HG02588 (cell line): ENCODE measurements at regions not wholly inside any gene's neighbourhood (a gene's known extent, or its start where the extent isn't known, plus 50 kb on each side); places are given as distances from the start of the nearest gene placed in this dataset.

Source experiments
- ATAC-seq: cut with Tn5 transposase; IDR thresholded peaks from one replicate; pipeline ENCODE4 v1.9.1; 2021; ENCODE audit warnings: mild to moderate bottlenecking, moderate library complexity; ENCODE audit not compliant: unreplicated experiment

DNA sequence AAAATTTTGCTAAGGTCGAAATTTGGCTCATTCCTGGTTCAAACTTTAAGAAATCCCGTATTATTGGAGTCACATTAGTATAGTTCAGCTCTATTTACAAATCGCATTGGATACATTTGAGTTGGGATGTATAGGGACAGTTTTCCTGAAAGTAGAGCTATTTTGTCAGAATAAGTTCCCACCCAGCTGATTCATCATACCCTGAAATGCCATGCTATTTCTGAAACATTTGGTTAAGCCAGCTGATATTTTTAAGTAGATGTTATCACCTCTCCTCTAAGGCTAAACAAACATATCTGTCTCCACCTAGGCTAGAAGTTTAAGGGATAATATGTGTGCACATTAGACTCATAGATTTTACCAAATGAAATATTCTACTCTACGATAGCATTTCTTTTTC is 226.2 kb upstream of the ARGLU1 start:
- no peak for ATAC-seq

DNA sequence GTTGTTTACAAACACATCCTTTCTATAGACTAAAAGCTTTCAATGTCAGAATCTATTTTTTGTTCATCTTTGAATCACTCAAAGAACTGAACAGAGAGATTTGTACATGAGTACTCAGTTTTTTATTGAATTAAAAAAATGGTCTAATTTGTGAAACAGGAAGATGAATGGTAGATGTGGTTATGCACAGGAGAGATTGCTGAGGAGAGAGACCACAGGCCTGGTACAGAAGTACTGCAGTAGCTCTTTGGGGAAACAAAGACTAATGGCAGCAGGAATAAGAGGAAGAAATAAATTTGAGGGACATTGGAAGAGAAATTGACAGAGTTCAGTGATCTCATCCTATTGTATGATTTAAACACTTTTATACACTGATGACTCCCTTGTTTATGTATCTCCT is 222.0 kb upstream of the ARGLU1 start:
- no peak for ATAC-seq

DNA sequence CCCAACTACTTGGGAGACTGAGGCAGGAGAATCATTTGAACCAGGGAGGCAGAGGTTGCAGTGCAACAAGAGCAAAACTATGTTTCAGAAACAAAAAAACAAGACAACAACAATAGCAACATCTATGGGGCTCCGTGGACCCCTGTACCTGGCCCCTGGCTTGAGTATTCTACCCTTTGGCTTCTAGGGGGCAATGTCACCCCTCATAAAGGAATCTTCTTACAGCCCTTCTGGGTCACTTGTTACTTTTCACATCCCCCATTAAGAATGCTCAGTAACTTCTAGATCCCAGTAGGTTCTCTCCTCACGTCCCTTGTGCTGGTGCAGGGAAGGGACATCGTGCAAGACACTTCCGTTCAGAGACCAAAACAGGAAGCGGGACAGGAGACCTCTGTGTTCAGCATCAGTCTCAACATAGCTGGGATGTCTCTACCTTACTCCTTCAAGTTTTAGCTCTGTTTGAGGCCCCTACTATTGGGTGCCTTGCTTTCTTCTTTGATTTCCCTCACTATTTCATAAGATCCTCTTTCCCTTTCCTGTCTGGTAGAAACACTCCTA is 218.1 kb upstream of the ARGLU1 start:
- no peak for ATAC-seq

DNA sequence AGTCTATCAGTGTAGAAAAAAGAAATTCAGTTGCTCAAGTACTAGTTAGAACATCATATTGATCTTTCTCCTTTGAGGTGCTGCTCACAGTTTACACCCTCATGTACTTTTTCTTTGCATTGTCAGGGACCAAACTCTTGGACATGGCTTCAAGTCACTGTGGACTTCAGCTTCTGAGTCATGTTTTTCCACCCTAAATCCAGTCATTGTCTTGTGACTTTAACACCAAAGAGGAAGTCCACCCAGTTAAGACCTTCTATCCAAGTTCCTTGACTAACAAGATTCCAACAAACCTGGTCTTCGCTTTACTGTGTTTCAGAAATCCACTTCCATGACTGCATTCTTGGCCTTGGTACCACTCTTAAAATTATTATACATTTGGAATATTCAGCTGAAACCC is 206.7 kb upstream of the ARGLU1 start:
- no peak for ATAC-seq

DNA sequence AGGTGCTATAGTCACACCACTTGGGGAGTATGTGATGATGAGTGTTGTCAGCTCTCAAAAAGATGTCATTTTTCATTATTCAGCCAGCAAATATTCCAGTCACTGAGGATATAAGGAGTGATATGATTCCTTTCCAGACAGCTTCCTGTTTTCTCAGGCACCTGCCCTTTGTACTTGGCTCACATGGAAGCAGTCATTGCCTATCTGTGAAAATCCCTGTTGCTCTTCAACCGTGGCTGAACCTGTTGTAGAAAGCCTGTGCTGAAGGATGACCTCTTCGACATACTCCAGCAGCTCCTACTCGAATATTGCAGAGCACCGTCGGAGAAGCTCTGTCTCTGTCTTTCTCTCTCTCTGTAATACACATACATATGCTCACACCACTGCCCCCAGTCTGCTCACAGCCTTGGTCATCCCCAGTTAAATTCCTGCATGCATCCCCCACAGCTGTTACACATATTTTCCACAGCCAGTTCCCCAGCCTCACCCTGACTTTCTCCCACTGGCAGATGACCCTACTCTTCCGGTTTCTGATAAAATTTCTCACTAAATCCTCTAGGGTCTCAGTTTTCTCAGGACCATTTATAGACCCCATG is 204.2 kb upstream of the ARGLU1 start:
- ATAC-seq = no peak

DNA sequence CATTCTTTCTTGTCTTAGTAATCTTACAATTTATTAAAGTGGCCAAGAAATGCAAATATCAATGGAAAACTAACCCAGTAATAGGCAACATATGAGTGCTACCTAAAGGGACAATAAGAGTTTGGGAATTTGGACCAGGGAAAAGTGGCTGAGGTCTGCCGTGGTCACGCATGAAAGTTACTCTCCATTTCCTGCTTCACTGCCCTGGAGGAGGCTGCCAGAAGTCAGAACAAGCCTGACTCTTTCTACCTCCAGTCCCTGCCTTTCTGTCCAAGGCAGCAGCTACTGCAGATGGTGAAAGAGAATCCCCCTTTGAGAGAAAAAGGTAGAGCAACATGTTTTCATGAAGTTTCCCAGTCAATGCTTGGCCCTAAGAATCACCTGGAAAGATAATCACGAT is 201.1 kb upstream of the ARGLU1 start:
- no peak for ATAC-seq

DNA sequence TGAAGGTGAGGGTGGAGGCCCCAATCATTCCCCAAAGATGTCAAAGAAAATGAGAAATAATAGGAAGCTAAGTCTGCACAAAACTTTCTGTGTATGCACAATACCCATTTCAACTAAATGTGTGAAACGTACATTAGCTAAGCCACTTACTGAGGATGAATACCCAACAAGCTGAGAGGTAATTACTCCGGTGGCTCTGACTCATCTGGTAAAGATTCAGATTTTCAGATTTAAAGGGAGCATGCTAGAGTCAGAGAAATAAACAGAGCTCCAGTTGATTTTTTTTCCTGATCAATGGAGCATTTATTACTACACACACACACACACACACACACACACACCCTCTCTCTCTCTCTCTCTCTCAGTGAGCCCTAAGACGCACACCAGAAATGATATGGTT is 194.8 kb upstream of the ARGLU1 start:
- no peak for ATAC-seq

DNA sequence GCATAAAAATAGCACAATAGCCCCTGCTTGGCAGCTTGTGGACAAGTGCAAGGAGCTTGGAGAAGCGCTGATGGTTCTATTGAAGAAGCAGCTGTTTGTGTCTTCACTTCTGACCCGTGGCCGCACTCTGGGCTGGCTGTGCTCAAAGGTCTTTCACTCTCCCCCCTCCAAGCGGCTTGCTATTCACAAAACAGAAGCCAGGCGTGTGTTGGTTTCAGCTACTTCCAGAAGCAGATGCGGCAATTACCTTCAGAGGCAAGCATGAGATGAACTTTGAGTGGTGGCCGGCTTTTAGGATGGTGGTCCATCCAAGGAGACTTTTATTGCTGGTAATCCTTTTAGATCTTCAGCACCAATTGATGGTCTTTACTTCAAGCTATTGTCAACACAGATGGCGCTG is 188.5 kb upstream of the ARGLU1 start:
- ATAC-seq = no peak

DNA sequence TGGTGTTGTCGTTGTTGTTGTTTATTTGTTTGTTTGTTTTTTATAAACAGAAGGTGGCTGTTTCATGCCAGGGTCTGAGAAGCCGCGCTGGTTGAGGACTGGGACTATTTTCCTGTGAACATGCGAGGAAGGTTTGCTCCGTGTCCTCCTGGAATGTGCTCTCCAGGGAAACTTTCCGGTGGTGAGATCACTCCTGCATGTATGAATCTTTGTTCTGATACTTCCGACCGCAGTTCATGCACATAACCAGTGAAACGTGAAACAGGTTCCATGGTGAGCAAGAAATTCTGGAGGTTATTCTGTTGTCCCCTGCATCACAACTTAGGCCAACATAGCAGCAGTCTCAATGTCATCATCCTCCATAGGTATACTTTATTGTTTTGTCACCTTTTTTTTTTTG is 187.6 kb upstream of the ARGLU1 start:
- no peak for ATAC-seq

DNA sequence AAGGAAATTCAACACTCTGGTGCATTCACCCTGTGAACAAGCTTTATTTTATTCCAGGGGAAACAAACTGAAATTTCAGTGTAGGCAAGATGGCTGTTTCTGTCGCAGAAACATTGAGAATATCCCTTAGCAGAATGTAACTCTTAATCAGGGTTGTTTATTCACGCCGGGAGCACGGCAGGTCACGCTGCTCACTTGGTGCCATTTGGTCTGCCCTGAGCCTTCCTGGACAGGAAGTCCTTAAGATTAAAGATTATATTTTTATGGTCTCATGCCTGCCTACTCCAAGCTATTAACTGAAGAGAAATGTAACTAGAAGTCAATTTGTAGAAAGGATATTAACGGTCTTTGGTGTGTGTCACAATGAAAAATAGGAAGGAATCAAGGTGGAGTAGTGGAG is 185.3 kb upstream of the ARGLU1 start:
- no peak for ATAC-seq

DNA sequence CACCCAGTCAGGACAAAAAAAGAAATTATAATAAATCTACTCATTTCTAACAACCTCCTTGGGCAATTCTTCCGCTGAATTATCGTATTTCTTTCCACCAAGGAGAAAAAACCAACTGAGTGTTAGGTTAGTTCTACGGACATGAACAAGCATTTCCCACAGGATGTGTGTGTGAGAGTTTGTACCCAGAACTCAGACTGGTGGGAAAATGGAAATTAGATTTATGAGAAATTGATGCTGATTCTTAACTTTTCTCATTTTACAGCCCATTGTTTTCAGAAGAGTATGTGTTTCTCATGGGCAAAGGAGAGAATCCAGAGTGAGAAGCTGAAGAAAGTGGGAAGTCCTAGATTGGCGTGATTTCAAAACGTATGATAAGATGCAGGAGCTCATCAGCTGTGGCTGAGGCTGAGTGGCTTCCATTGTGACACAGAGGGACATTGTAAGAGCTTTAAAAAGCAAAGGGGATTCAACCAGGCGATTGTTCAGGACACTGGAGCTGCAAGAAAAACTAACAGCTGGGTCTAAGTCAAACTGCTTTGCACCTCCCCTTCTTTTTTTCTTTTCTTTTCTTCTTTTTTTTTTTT is 184.7 kb upstream of the ARGLU1 start:
- ATAC-seq = no peak

DNA sequence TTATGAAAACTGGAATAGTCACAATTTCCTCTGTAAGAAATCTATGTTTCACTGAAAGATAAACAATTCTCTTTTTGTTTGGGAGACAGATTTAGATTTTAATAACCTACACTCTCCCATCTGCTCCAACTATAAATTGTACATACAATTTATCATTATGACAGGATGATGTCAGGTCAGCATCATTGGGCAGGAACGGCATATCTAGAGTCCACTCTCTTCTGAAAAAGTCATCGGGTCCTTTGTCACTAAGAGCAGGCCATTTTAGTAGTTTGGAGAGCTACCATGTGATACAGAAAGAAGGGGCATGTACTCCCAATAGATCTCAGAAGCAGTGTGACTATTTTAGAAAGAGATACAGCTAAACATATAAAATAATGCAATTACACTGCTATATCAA is 180.8 kb upstream of the ARGLU1 start:
- no peak for ATAC-seq

DNA sequence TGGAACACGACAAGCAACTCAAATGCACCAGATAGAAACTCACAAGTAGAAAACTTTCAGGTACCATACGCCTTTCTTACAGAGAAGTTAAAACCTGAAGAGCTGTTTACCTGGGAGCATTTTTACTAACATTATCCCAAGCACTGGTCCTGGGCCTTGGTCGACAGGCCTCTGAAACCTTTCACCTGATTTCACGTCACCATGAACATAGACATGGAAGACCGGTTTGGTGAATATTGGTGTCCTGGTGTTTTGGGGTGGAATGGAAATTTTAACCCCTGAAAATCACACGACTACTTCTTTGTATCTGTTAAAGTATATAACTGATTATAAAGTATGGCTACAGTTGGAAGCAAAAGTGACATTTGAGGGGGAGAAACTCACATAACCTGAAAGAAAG is 176.6 kb upstream of the ARGLU1 start:
- no peak for ATAC-seq

DNA sequence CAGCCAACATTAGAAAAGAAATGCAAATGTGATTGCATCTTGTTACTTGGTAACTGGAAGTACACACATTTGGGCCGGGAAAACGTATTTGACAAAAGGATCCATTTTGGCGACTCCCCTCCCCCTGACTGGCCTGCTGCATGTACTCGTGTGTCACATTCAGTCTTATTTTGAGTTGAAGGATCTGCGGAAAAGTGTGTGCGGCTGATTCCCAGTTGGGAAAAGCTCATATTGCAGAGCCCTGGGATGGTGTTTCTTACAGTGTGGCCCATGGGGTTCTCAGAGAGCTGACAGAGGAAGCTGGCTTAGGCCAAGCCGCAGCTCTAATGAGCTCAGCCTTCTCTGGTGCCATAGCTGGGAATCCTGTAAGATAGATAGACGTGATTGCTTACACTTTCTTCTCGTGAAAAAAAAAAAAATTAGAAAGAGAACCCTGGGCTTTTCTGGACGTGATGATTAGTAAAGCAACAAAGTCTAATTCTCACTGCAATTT is 170.3 kb upstream of the ARGLU1 start:
- no peak for ATAC-seq

DNA sequence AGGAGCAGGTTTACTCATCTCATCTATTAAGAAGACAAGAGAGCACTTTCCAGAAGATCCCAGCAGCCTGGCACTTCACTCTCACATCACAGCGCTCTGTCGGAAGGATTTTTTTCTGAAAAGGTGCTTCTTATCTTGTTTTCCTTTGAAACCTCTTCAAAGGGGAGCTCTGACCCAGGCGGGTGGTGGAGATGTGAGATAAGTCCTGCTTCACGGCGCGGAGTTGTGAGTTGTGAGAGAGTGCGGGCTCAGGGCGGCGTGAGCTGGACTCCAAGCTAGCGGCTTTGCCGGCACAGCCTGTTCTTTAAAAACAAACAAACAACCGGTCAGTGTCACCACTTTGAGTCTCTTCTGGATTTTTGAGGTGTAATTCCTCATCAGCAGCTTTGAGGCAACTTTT is 169.0 kb upstream of the ARGLU1 start:
- no peak for ATAC-seq

DNA sequence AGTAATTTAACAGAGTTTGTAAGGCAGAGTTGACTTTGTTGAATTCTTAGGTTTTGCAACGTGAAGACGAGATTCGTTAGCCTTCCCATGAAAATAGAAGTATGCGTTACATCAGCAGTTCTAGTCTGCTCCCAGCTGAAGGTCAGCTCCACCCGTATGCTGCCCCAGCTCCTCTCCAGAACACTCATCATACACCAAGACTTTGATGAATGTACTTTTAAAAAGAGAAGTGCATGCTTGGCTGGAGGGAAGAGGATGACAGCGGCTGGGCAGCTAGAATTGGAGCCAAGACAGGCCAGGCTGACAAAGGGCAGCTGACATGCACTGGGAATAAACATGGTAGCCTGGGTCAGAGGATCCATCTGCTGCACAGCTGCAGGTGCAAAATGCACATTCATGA is 166.3 kb upstream of the ARGLU1 start:
- no peak for ATAC-seq

DNA sequence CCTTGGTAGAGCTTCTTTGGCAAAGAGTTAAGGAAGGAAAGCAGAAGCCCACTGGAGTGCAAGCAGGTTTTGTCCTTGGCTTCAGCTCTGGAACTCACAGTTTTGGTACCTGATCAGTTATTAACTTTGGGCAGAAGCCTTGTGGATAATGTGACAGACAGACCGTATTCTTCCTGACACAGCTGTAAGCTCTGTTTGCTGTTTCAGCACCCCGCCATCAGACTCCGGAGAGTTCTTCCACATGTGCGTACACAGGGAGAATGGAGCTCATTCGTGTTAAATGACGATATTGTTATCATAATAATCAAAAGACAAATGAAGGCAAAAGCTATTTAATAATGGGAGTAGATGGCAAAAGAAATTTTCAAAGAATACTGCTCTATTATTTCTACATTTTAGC is 155.1 kb upstream of the ARGLU1 start:
- ATAC-seq = no peak

DNA sequence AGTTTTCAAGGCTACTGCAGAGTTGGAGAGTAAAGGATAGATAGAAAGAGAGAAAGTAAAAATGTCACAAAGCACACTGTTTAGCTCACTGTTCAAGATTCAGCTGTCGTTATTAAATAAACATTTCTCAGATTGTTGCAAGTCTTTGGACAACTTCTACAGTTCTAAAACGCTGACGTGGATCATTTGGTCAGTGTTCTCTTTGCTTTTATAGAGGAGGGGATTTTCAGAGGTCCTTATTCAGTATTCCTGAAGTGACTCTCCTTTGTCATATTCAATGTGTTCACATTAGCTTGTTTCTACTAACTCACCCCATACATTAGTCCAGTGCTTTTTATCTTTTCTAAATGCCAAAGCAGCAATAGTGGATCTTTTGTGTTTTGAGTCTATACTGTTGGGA is 154.7 kb upstream of the ARGLU1 start:
- ATAC-seq = no peak

DNA sequence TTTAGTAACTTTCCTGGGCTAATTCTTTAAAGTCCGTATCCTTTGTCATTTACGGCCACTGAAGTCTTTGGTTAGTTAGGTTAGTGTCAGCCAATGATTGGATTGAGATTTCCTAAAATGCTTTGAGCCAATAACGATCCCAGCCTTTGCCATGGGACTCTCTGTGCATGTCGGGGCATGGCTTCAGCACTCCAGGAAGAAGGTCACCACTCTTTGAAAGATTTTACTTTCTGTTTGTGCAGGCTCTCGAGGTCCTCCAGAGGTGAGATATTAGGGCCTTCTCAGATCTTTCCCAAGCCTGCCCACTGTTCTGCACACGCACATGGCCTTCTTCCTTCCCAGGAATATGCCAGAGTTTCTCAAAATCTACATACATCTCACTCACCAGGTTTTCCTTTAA is 153.7 kb upstream of the ARGLU1 start:
- ATAC-seq = no peak

DNA sequence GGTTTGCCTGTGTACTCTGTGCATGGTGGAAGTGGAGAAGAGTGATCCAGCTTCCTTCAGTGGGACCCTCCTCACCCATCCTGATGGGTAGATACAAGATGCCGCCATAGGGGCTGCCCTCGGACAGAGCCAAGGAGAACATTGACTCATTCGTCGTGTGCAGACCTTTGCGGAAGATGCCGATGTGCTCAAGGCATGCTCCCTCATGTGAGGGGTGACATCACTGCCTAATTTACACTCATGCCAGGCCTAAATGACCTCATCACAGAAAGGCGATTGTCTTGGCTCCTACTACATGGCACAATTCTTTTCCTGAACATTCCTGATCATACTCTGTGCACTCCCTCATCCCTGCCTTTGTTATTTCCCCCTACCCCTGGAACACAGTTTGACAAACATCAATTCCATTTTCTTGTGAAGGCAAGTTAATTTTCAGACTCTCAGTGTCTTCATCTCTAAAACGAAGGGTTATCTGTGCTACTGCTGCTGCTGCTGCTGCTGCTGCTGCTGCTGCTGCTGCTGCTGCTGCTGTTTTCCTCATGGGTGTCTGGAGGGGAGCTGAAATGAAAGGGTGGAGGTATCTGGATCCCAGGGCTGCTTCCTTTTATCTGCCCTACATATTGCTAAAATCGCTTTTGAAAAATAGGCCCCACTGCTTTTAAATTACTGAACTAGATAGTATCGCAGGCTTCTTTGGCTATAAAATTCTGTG is 146.5 kb upstream of the ARGLU1 start:
- no peak for ATAC-seq

DNA sequence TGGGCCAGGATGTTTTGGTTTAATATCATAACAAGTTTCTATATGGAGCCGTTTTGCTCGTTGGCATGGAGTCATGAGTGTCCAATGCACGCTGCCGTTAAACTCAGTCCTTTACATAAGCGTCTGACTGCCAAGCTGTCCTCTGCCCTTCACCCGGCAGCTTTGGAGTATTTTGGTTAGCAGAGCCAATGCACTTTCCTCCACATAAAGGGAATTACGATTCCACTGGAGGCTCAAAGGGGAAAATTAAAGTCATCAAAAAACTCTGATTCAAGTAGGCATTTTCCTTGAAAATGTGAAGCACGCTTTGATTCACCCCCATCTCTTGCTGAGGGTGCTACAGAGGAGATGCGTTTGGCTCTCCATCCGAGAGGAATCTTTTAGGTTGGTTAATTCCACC is 144.4 kb upstream of the ARGLU1 start:
- no peak for ATAC-seq

DNA sequence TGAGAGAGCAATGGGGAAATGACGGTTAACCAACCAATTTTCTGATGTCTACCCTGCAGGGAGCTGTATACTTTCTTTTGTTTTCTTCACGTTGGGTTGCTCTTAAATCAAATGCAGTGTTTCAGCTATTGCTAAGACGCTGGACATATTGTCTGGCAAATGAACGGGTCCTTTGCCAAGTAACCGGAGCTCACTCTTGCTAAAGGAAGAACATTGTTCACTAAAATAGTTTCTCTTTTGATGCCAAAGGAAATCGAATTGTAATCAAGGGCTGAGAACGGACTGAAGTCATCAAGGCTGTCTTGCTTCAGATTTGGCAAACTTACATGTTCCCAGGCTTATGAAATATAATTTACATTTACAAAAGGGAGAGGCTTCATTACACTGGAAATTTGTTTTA is 142.3 kb upstream of the ARGLU1 start:
- ATAC-seq = no peak
